ENCODE measurements at regions not wholly inside any gene's neighbourhood (a gene's known extent, or its start where the extent isn't known, plus 50 kb on each side); places are given as distances from the start of the nearest gene placed in this dataset.

GRCh38 chr16:8483396-8483795, 106.9 kb downstream of the TMEM114 start:
- H3K9me3 ChIP-seq = no peaks in the 10 kb centered on the region

GRCh38 chr16:8481810-8482209, 108.5 kb downstream of the TMEM114 start:
- Histone ChIP-seq H3K9me3 (no peaks in the 10 kb centered on the region), H3K4me3 (no peak overlapping the region), H3K27me3 (no peaks in the 10 kb centered on the region), H3K4me1 (no peaks in the 10 kb centered on the region), H3K36me3 (no peaks in the 10 kb centered on the region), H3K27ac (no peak overlapping the region)
- TF ChIP-seq POLR2A (IDR thresholded peaks at IDR 0.05) (no peak), POLR2AphosphoS5 (IDR thresholded peaks at IDR 0.05; ENCODE audit: insufficient read depth in 1 of 2, low read depth in 1 of 2) (no peak), CTCF (IDR thresholded peaks at IDR 0.05) (no peak)
- intact Hi-C loops (cut with DNase I) = no loop called here
- no peak for DNase-seq (ENCODE audit: extremely low spot score in 2 of 2)

More at GRCh38 chr16:8483396-8483795, 106.9 kb downstream of the TMEM114 start:
- H3K27me3 ChIP-seq = no peaks in the 10 kb centered on the region
- intact Hi-C loops (cut with DNase I) = no loop called here
- TF ChIP-seq CTCF (IDR thresholded peaks at IDR 0.05) = no peak
- no peak for TF ChIP-seq POLR2A (IDR thresholded peaks at IDR 0.05)
- TF ChIP-seq POLR2AphosphoS5 (IDR thresholded peaks at IDR 0.05; ENCODE audit: insufficient read depth in 1 of 2, low read depth in 1 of 2) = no peak
- no peak overlapping the region for H3K27ac ChIP-seq
- H3K4me1 ChIP-seq = no peaks in the 10 kb centered on the region
- no peak overlapping the region for H3K4me3 ChIP-seq
- no peak for DNase-seq (ENCODE audit: extremely low spot score in 2 of 2)
- no peaks in the 10 kb centered on the region for H3K36me3 ChIP-seq

GRCh38 chr16:8476824-8477223, 113.5 kb downstream of the TMEM114 start:
- H3K4me3 ChIP-seq = no peak overlapping the region
- TF ChIP-seq POLR2A (IDR thresholded peaks at IDR 0.05) (no peak), POLR2AphosphoS5 (IDR thresholded peaks at IDR 0.05; ENCODE audit: insufficient read depth in 1 of 2, low read depth in 1 of 2) (no peak), CTCF (IDR thresholded peaks at IDR 0.05) (no peak)
- H3K27me3 ChIP-seq = no peaks in the 10 kb centered on the region
- no peaks in the 10 kb centered on the region for H3K9me3 ChIP-seq
- intact Hi-C loops (cut with DNase I) = no loop called here
- no peaks in the 10 kb centered on the region for H3K36me3 ChIP-seq
- H3K27ac ChIP-seq = no peak overlapping the region
- no peak for DNase-seq (ENCODE audit: extremely low spot score in 2 of 2)
- H3K4me1 ChIP-seq = no peaks in the 10 kb centered on the region

GRCh38 chr16:8474587-8474986, 115.7 kb downstream of the TMEM114 start:
- Histone ChIP-seq H3K27ac (no peak overlapping the region), H3K4me1 (no peaks in the 10 kb centered on the region), H3K36me3 (no peaks in the 10 kb centered on the region), H3K9me3 (no peaks in the 10 kb centered on the region), H3K27me3 (no peaks in the 10 kb centered on the region), H3K4me3 (no peak overlapping the region)
- TF ChIP-seq CTCF (IDR thresholded peaks at IDR 0.05) (no peak), POLR2A (IDR thresholded peaks at IDR 0.05) (no peak), POLR2AphosphoS5 (IDR thresholded peaks at IDR 0.05; ENCODE audit: insufficient read depth in 1 of 2, low read depth in 1 of 2) (no peak)
- intact Hi-C loops (cut with DNase I) = no loop called here
- no peak for DNase-seq (ENCODE audit: extremely low spot score in 2 of 2)

- H3K27ac ChIP-seq = no peak overlapping the region
- no peaks in the 10 kb centered on the region for H3K27me3 ChIP-seq
- no peaks in the 10 kb centered on the region for H3K36me3 ChIP-seq
- no peak for TF ChIP-seq POLR2A (IDR thresholded peaks at IDR 0.05)
- no peak for TF ChIP-seq POLR2AphosphoS5 (IDR thresholded peaks at IDR 0.05; ENCODE audit: insufficient read depth in 1 of 2, low read depth in 1 of 2)
- TF ChIP-seq CTCF (IDR thresholded peaks at IDR 0.05) = no peak
- H3K4me1 ChIP-seq = no peaks in the 10 kb centered on the region
- H3K4me3 ChIP-seq = no peak overlapping the region
- intact Hi-C loops (cut with DNase I) = no loop called here
- H3K9me3 ChIP-seq = no peaks in the 10 kb centered on the region
- DNase-seq (ENCODE audit: extremely low spot score in 2 of 2) = peak in 1 of 2 donors; percentile 13
These were observed 121.1 kb downstream of the TMEM114 start for GRCh38 chr16:8469102-8469778.

Data from vagina (tissue), 2 donors.